ENCODE measurements at regions not wholly inside any gene's neighbourhood (a gene's known extent, or its start where the extent isn't known, plus 50 kb on each side); places are given as distances from the start of the nearest gene placed in this dataset.
"Not testable (repeated sequence)": the region's sequence is repeated elsewhere in the genome, so short reads cannot be mapped to it uniquely, and the experiment has no call there.

DNA sequence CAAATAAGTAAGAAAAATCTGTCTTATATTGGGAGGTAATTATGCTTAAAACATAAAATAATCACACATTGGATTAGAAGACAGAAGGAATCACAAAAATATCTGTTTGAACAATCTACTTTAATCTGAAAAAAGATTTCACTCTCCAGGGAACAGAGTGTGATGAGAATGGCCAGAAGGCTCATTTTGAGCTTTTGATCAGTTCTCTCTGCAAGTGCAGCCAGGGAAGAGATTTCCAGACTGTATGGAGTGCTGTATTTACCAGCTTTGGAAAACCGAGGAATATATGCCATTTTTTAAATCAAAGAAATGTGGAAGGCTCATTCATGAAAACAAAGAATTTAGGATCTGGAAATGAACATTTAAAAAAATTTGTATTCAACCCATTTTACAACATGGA is 83.0 kb upstream of the WAC start:
- H3K9me3 Mint-ChIP-seq (ENCODE audit: unreplicated experiment): no peaks in the 10 kb centered on the region
- H3K36me3 Mint-ChIP-seq (ENCODE audit: unreplicated experiment): peaks cover 9% of the 10 kb centered on the region
- H3K27me3 Mint-ChIP-seq (ENCODE audit: unreplicated experiment): no peaks in the 10 kb centered on the region
- H3K27ac Mint-ChIP-seq (ENCODE audit: unreplicated experiment): no peak overlapping the region
- no peak for DNase-seq
- H3K4me1 Mint-ChIP-seq (ENCODE audit: low read depth, unreplicated experiment): no peaks in the 10 kb centered on the region
- TF ChIP-seq, protein P1, sequence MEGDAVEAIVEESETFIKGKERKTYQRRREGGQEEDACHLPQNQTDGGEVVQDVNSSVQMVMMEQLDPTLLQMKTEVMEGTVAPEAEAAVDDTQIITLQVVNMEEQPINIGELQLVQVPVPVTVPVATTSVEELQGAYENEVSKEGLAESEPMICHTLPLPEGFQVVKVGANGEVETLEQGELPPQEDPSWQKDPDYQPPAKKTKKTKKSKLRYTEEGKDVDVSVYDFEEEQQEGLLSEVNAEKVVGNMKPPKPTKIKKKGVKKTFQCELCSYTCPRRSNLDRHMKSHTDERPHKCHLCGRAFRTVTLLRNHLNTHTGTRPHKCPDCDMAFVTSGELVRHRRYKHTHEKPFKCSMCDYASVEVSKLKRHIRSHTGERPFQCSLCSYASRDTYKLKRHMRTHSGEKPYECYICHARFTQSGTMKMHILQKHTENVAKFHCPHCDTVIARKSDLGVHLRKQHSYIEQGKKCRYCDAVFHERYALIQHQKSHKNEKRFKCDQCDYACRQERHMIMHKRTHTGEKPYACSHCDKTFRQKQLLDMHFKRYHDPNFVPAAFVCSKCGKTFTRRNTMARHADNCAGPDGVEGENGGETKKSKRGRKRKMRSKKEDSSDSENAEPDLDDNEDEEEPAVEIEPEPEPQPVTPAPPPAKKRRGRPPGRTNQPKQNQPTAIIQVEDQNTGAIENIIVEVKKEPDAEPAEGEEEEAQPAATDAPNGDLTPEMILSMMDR (IDR thresholded peaks at IDR 0.05; ENCODE audit: partially characterized antibody, unreplicated experiment): no peak
- H3K4me3 Mint-ChIP-seq (ENCODE audit: unreplicated experiment): no peak overlapping the region

DNA sequence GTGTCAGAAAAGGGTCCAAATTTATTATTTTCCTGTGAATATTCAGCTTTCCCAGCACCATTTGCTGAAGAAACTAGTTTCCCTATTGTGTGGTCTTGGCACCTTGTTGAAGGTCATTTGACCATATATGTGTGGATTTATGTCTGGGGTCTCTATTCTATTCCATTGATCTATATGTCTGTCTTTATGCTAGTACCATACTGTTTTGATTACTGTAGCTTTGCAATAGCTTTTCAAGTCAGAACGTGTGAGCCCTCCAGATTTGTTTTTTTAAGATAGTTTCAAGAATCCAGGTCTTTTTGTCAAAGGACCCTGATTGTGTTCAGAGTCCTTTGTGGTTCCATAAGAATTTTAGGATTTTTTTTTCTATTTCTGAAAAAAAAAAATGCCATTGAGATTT is 79.0 kb upstream of the WAC start:
- H3K4me1 Mint-ChIP-seq (ENCODE audit: low read depth, unreplicated experiment): no peaks in the 10 kb centered on the region
- DNase-seq: no peak

DNA sequence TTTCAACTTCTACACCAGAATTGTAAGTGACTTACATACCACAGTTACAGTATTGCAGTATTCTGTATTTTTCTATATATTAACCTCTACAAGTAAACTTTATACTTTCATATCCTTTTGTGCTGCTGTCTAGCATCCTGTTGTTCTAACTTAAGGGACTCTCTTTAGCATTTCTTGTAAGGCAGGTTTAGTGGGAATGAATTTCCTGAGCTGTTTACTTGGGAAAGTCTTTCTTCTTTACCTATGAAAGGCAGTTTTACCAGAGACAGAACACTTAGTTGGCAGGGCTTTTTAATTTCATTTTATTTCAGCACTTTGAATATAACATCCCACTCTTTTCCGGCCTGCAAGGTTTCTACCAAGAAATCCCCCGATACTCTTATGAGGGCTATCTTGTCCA is 75.8 kb upstream of the WAC start:
- no peaks in the 10 kb centered on the region for H3K9me3 Mint-ChIP-seq (ENCODE audit: unreplicated experiment)
- H3K27me3 Mint-ChIP-seq (ENCODE audit: unreplicated experiment): no peaks in the 10 kb centered on the region
- DNase-seq: no peak
- H3K36me3 Mint-ChIP-seq (ENCODE audit: unreplicated experiment): peaks cover 19% of the 10 kb centered on the region
- H3K27ac Mint-ChIP-seq (ENCODE audit: unreplicated experiment): no peak overlapping the region
- TF ChIP-seq, protein P1 (IDR thresholded peaks at IDR 0.05; ENCODE audit: partially characterized antibody, unreplicated experiment): no peak
- H3K4me3 Mint-ChIP-seq (ENCODE audit: unreplicated experiment): no peak overlapping the region
- H3K4me1 Mint-ChIP-seq (ENCODE audit: low read depth, unreplicated experiment): no peaks in the 10 kb centered on the region

More for the DNA sequence above, 79.0 kb upstream of the WAC start:
- peaks cover 11% of the 10 kb centered on the region for H3K36me3 Mint-ChIP-seq (ENCODE audit: unreplicated experiment)
- no peak overlapping the region for H3K27ac Mint-ChIP-seq (ENCODE audit: unreplicated experiment)
- H3K9me3 Mint-ChIP-seq (ENCODE audit: unreplicated experiment): no peaks in the 10 kb centered on the region
- H3K4me3 Mint-ChIP-seq (ENCODE audit: unreplicated experiment): no peak overlapping the region
- TF ChIP-seq, protein P1 (IDR thresholded peaks at IDR 0.05; ENCODE audit: partially characterized antibody, unreplicated experiment): no peak
- no peaks in the 10 kb centered on the region for H3K27me3 Mint-ChIP-seq (ENCODE audit: unreplicated experiment)

DNA sequence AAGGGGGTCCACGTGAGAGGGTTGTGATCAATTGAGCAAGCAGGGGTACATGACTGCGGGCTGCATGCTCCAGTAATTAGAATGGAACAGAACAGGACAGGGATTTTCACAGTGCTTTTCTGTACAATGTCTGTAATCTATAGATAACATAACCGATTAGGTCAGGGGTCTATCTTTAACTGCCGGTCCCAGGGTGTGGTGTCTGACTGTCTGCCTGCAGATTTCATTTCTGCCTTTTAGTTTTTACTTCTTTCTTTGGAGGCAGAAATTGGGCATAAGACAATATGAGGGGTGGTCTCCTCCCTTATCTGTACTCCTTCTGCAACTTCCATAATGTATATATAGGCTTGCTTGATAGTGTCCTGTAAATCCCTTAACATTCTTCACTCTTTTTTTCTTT is 75.0 kb upstream of the WAC start:
- H3K27ac Mint-ChIP-seq (ENCODE audit: unreplicated experiment); H3K27me3 Mint-ChIP-seq (ENCODE audit: unreplicated experiment); H3K4me1 Mint-ChIP-seq (ENCODE audit: low read depth, unreplicated experiment); H3K9me3 Mint-ChIP-seq (ENCODE audit: unreplicated experiment); H3K4me3 Mint-ChIP-seq (ENCODE audit: unreplicated experiment); DNase-seq: not testable (repeated sequence)
- H3K36me3 Mint-ChIP-seq (ENCODE audit: unreplicated experiment): peaks cover 19% of the 10 kb centered on the region

DNA sequence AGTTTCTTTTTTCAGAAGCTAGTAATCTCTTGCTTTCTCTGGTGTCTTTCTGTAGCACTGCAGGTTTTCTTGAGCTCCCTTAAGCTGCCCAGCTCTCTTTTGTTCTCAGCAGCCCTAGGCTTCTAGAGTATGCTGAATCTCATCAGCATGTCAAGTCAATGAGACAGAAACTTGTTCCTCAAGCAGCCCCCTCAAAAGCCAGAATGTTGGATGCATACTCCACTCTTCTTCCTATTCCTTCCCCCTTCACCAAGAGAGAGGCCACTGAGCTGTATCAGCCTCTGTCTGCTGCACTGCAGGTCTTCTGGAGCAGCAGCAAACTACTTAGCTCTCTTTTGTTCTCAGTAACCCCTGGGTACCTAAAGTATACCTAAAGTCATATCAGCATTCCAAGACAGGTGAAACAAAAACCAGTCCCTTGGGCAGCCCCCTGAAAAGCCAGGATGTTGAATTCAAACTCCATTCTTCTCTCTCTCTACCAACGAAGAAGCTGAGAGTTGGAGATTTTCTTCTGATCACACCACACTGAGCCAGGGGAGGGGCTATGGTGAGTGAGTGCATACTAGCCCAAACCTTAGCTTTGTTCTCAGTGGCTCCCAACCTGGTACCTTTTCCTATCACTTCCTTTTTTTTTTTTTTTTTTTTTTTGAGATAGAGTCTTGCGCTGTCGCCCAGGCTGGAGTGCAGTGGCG is 73.3 kb upstream of the WAC start:
- peaks cover 10% of the 10 kb centered on the region for H3K36me3 Mint-ChIP-seq (ENCODE audit: unreplicated experiment)
- H3K9me3 Mint-ChIP-seq (ENCODE audit: unreplicated experiment): no peaks in the 10 kb centered on the region
- no peak for DNase-seq
- H3K4me1 Mint-ChIP-seq (ENCODE audit: low read depth, unreplicated experiment): no peaks in the 10 kb centered on the region
- TF ChIP-seq, protein P1 (IDR thresholded peaks at IDR 0.05; ENCODE audit: partially characterized antibody, unreplicated experiment): no peak
- H3K4me3 Mint-ChIP-seq (ENCODE audit: unreplicated experiment): no peak overlapping the region
- no peak overlapping the region for H3K27ac Mint-ChIP-seq (ENCODE audit: unreplicated experiment)
- H3K27me3 Mint-ChIP-seq (ENCODE audit: unreplicated experiment): no peaks in the 10 kb centered on the region

Measured in glutamatergic neuron (in vitro differentiated cells).